Mucosa of descending colon (tissue), 3 donors: ENCODE measurements at regions not wholly inside any gene's neighbourhood (a gene's known extent, or its start where the extent isn't known, plus 50 kb on each side); places are given as distances from the start of the nearest gene placed in this dataset.

Experiments
- ATAC-seq: fragments of 200-7000 bp; cut with Tn5 transposase; one replicate; pipeline ENCODE4 v1.9.1; 2020; ENCODE audit warnings: mild to moderate bottlenecking, moderate library complexity
- DNase-seq, 3 donors: peaks; one replicate each; pipeline ENCODE4 v3.0.0-alpha.2; 2020
- H3K36me3 ChIP-seq: fragments of 200-600 bp; one replicate; pipeline ENCODE4 v1.8.0; 2021; ENCODE audit warnings: low read depth, mild to moderate bottlenecking
- H3K4me1 ChIP-seq: fragments of 200-600 bp; one replicate; pipeline ENCODE4 v1.8.0; 2021; ENCODE audit warnings: low read depth, mild to moderate bottlenecking
- H3K4me3 ChIP-seq: fragments of 200-600 bp; one replicate; pipeline ENCODE4 v1.8.0; 2021; ENCODE audit warnings: mild to moderate bottlenecking
- H3K9me3 ChIP-seq: fragments of 200-600 bp; one replicate; pipeline ENCODE4 v1.8.0; 2021; ENCODE audit warnings: mild to moderate bottlenecking
- intact Hi-C, 2 donors: fragments of 100-400 bp; cut with DNase I in 1 of 2; cut with micrococcal nuclease in 1 of 2; formaldehyde crosslinking; loops; one replicate each; pipeline versions ENCODE4 v1.11.0 to v1.11.1; 2022; cut with DNase I, micrococcal nuclease
- TF ChIP-seq, protein P1 (sequence below): fragments of 200-600 bp; IDR thresholded peaks from one replicate; pipeline ENCODE4 v1.8.0; 2022; ENCODE audit warnings: antibody characterized with exemption, mild to moderate bottlenecking
- donor health status: DM: no; HTN: no; CAD: no; lungs with moderate emphysema.
- donor health status: DM: no; HTN: no; CAD: no.
- donor health status: DM: no; HTN: yes; CAD: no.

DNA sequence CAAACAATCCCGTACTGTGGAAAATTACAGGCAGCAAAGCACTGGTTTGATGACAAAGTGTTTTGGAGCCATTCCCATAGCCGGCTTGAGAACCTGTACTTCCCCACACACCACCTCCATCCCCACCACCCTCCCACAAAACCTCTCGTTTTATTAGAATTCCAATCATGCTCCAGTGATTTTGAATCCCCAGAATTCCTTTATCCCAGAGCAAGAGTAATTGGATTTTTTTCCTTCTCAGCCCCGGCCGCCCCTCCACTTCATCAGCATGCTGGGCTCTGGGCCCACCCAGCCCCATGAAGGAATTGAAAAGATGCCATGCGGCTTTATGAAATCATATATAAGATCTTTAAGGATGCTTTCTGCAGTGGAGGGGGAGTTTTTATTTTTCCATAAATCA, 136.6 kb downstream of the OMA1 start:
- no peaks in the 10 kb centered on the region for H3K4me1 ChIP-seq
- no peak for ATAC-seq
- no peaks in the 10 kb centered on the region for H3K9me3 ChIP-seq
- H3K36me3 ChIP-seq, result no peaks in the 10 kb centered on the region
- H3K4me3 ChIP-seq, result no peak overlapping the region
- TF ChIP-seq, protein P1, sequence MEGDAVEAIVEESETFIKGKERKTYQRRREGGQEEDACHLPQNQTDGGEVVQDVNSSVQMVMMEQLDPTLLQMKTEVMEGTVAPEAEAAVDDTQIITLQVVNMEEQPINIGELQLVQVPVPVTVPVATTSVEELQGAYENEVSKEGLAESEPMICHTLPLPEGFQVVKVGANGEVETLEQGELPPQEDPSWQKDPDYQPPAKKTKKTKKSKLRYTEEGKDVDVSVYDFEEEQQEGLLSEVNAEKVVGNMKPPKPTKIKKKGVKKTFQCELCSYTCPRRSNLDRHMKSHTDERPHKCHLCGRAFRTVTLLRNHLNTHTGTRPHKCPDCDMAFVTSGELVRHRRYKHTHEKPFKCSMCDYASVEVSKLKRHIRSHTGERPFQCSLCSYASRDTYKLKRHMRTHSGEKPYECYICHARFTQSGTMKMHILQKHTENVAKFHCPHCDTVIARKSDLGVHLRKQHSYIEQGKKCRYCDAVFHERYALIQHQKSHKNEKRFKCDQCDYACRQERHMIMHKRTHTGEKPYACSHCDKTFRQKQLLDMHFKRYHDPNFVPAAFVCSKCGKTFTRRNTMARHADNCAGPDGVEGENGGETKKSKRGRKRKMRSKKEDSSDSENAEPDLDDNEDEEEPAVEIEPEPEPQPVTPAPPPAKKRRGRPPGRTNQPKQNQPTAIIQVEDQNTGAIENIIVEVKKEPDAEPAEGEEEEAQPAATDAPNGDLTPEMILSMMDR, result no peak
- no peak for DNase-seq
- intact Hi-C loops, result no loop called here

DNA sequence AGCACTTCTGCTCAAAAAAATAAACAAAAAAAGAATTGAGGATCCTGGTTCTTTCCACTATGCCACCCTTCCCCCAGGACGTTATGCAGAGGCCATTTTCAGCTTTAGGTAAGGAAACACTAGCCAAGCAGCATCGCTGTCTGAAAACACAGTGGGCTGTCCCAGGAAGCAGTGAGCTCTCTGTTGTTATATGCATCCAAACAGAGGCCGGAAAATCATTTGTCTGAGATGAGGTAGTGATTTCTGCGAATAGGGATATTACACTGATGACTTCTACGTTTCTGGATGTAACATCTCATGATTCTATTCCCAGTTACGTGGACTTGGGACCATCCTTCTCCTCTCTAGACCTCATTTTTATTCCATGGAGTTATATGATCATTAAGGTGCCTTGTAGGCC, 137.2 kb downstream of the OMA1 start:
- Histone ChIP-seq H3K9me3 (no peaks in the 10 kb centered on the region), H3K4me3 (no peak overlapping the region), H3K36me3 (no peaks in the 10 kb centered on the region), H3K4me1 (no peaks in the 10 kb centered on the region)
- intact Hi-C loops, result no loop called here
- DNase-seq (no peak), ATAC-seq (no peak)
- TF ChIP-seq, protein P1, result no peak

DNA sequence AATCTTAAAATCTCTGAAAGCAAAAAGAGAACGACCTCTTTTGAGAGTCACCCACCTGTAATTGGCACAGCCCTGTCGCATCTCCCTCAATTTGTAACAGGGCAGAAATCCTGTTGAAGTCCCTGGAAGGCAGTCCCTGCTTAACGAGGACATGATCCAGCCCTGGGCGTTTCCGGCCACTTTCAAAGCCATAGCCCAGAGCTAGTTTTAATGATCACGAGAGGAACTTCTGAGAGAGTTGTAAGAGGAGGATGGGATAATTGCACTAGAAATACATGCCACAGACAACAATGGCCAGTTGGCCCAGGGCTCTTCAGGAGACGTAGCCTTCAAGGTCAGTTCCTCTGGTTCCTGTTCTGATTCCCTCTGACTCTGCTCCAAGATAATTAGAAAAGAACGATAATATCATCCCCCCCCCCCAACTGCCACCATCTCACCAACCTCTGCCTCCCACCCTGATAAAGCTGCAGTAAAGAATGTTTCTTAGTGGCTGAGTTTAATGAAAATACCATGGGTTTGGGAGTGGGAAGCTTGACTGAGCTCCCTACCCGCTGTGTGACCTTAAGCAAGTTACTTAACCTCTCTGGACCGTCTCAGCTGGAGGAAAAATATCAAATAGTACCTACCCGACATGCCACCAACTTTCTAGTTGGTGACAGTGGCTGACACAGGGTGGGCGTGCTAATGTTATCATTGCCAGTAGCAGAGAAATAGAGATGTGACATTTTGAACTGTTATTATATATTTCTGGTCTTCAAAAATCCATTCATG, 140.0 kb downstream of the OMA1 start:
- Histone ChIP-seq H3K9me3 (no peaks in the 10 kb centered on the region), H3K4me3 (no peak overlapping the region), H3K36me3 (no peaks in the 10 kb centered on the region), H3K4me1 (no peaks in the 10 kb centered on the region)
- intact Hi-C loops, result no loop called here
- no peak for DNase-seq
- ATAC-seq, result no peak
- TF ChIP-seq, protein P1, result no peak

DNA sequence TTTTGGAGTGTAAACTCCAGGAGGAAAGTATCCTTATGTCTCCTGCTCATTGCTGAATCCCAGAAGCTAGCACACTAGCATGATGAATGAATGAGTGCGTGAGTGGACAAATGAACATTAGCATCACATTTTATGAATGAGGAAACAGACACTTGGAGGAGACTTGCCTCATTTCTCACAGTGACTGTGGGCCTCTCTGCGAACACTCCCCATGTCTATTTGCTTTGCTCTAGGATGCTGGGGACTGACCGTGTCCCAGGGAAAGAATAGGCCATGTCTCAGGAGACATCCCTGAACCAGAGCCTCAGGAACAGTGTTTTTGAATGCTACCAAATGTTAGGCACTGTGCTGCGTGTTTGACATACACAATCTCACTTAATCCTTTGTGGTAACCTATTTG, 140.9 kb downstream of the OMA1 start:
- Histone ChIP-seq H3K36me3 (no peaks in the 10 kb centered on the region), H3K4me3 (no peak overlapping the region), H3K9me3 (no peaks in the 10 kb centered on the region), H3K4me1 (no peaks in the 10 kb centered on the region)
- DNase-seq (no peak), ATAC-seq (no peak)
- intact Hi-C loops, result no loop called here
- TF ChIP-seq, protein P1, result no peak

DNA sequence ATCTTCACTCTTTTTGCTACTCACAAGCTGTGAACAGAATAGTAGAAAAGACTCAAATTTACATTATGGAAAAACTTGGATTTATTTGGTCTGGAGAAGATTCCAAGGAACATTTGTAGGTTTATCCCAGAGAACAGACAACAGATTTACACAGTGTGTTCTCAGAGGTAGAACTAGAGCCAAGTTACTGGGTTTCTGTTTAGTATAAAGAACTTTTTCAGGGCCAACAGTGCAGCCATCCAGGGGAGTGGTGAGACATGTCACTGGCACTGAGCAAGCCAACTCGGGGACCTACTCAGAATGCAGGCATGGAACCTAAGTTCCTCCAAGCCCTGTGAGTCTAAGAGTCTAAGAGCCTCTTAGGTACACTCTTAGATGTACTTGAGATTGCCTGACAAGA, 142.6 kb downstream of the OMA1 start:
- intact Hi-C loops, result no loop called here
- no peaks in the 10 kb centered on the region for H3K9me3 ChIP-seq
- TF ChIP-seq, protein P1, result no peak
- no peaks in the 10 kb centered on the region for H3K4me1 ChIP-seq
- DNase-seq (no peak), ATAC-seq (no peak)
- no peaks in the 10 kb centered on the region for H3K36me3 ChIP-seq
- H3K4me3 ChIP-seq, result no peak overlapping the region

DNA sequence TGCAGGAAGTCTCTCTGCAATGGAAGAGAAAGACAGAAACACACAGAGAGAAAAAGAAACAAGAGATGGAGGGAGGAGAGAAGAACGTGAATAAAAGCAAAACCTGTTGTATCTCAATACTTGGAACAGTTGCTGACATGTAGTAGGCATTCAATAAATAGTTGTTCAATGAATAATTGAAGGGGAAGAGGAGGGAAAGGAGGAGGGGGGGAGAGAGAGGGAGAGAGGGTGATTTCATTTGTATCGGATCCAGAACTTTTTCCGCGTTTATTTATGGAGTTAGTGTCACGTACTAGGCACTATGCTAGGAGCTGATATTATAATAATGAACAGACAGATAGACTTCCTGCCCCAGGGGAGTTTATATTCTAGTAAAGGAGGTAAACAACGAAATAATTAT, 144.1 kb downstream of the OMA1 start:
- ATAC-seq (no peak), DNase-seq (no peak)
- Histone ChIP-seq H3K4me3 (no peak overlapping the region), H3K9me3 (no peaks in the 10 kb centered on the region), H3K36me3 (no peaks in the 10 kb centered on the region), H3K4me1 (no peaks in the 10 kb centered on the region)
- intact Hi-C loops, result no loop called here
- TF ChIP-seq, protein P1, result no peak
